ENCODE measurements at regions not wholly inside any gene's neighbourhood (a gene's known extent, or its start where the extent isn't known, plus 50 kb on each side); places are given as distances from the start of the nearest gene placed in this dataset.
"Not testable (repeated sequence)": the region's sequence is repeated elsewhere in the genome, so short reads cannot be mapped to it uniquely, and the experiment has no call there.

DNA sequence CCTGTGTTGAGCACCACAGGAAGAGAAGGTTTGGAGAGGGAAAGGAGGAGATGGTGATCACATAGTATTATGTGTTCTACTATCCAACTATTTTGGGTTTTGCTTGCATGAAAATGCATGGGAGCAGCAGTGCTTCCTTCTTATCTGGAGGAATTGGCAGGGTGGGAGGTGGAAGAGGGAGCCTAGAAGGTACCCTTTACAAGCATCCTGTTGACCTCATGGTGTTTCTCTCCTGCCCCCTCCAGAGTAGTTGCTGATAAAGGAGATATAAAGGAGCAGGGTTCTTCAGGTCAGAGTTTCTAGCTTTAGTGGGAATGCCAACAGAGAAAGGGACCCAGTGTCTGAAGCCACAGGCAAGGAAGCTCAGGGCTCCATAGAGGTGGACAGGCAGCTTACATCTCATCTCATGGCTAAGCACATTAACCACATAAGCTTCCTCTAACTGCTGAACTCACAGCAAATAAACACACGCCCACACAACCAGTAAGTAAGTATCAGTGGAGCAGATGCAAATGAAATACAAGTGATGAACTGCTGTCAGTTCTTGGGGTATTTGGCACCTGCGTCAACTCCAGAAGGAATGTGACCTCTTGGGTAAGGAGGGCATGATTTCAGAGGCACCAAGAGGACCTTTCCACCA is 174.2 kb upstream of the SLC38A2 start:
- FAIRE-seq, result no peak

DNA sequence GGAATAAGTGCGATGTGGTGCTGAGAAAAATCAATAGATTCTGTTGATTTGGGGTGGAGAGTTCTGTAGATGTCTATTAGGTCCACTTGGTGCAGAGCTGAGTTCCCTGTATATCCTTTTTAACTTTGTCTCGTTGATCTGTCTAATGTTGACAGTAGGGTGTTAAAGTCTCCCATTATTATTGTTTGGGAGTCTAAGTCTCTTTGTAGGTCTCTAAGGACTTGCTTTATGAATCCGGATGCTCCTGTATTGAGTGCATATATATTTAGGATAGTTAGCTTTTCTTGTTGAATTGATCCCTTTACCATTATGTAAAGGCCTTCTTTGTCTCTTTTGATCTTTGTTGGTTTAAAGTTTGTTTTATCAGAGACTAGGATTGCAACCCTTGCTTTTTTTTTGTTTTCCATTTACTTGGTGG is 170.8 kb upstream of the SLC38A2 start:
- not testable (repeated sequence) for FAIRE-seq

DNA sequence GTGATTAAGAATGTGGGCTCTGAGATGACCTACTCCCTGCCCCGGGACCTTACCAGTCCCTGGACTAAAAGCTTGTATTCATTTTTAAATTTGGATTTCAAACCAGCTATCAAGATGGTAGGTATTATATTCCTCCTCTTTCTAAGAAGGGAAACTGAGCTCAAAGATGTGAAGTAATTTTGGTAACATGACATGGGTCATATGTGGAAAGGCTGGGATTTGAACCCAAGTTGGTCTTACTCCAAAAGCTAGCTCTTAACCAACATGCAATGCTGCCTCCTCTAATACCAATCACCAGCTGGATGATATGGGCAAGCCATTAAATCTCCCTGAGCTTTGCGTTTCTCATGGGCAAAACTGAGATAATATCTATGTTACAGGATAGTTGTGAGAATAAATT is 166.4 kb upstream of the SLC38A2 start:
- no peak for FAIRE-seq

DNA sequence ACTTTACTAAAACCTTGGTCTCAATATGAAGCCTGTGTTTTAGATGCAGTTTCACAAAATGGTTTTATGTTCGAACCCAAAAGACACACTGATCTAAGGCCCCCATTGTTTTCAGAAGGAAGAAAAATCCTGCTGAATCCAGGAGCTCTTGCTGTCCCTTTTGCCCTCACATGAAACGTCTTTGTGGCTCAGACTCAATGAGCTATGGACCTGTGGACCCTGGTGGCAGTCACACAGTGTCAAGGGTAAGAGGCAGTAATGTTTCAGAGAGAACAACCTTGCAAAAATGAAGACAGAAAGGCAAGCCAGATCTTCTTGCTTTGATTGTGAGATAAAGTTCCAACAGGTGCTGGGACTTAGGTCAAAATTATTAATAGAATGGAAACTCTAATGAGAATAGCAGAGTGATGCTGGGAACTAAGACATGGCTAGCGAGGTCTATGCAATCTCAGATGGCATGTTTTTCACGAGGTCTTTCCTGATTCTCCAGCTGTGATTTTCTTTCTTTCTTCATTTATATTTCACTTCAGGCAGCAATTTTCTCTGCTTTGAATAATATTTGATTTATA is 164.9 kb upstream of the SLC38A2 start:
- FAIRE-seq, result no peak

DNA sequence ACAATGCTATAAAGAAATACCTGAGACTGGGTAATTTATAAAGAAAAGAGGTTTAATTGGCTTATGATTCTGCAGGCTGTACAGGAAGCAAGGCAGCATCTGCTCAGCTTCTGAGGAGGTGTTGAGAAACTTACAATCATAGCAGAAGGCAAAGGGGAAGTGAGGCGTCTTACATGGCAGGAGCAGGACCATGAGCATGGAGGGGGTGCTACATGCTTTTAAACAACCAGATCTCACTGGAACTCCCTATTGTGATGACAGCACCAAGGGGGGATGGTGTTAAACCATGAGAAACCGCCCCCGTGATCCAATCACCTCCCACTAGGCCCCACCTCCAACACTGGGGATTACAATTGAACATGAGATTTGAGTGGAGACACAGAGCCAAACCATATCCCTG is 163.7 kb upstream of the SLC38A2 start:
- FAIRE-seq, result not testable (repeated sequence)

DNA sequence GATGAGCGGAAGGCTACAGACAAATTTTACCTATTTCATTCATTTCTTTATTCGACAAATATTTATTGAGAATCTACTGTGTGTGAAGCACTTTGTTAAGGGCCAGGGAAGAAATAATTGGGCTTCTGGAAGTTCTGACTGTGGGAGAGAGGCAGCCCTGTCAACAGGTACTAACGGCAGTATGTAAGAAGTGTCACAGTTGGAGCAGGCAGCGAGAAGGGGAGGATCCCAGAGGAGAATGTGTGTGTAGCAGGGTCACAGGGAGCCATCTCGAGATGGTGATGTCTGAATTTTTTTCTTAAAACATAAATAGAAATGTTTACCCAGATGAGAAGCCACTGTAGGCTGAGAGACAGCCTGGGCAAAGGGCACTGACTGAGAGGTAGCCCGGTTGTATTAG is 163.3 kb upstream of the SLC38A2 start:
- FAIRE-seq, result no peak

DNA sequence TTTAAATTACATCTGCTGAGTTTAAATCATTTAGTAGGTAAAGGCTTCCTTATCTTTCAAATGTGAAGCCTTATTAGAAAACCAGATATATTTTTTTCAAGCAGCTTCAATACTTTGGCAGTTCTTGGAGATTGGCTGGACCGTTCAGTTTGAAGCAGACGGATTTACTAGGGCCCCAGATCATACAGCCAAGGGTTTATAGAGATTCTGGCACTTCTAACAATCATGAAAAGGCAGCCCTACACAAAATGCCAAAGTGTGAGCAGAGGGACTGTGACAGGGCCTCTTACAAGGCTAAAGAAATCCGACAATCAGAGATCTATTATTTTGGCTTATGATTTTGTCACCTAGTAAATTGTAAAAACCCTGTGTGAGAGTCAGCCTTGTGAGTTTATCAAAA is 162.8 kb upstream of the SLC38A2 start:
- FAIRE-seq, result no peak

DNA sequence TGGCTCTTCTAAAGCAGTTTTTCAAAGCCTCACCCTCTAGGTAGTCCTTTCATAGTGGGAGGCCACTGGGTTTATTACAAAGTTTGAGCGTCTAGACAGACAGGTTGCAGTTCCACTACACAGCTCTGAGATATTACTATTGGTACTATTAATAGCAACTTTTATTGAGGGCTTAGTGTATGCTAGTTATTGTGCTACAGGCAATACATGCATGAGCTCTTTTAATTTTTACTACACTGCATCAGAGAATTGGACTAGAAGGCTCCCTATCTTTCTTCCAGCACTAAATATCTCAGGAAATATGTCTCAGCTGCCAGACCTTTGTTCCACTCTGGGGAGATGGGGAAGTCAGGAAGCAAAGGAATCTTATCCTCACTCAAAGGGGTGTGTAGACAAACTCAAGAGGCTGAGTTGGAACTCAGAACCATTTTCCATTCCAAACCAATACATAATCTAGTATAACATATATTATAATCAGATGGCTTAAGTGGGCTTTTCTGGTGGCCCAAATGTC is 161.8 kb upstream of the SLC38A2 start:
- no peak for FAIRE-seq

DNA sequence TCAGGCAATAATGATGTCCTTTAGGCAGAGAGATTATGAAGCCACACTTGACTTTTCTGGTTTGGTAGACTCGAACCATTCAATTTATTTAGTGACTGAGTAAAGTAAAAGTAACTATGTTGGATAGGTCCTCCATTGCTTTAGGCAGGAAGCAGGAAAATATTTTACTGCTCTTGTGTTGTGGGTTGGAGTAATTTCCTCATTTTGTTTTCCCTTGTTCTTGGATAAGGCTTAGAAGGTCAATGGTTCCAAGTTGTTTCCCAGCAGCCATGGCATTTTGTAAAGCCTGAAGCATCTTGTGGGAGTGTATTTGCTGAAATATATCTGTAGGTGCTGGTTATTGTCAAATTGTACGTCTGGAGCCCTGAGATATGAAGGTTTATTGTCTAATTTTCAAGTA is 161.2 kb upstream of the SLC38A2 start:
- FAIRE-seq, result no peak

DNA sequence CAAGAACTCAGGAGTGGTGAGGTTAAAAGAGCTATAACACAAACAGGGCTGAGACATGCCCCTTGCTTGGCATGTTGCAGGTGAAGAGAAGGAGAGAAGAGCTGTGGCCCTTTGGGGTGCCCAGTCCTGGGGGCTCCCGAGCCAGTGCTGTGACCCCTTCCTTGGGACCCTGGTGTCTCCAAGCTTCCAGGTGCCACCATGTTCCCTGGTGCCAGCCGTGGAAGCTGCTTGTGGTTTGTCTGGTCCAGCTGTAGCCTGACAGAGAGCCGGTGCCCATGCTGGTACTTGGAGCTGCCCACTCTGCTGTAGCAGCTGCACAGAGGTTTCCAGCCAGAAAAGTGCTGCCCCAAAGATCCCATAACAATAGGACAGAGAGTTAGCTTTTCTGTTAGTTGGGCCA is 159.2 kb upstream of the SLC38A2 start:
- FAIRE-seq, result no peak

DNA sequence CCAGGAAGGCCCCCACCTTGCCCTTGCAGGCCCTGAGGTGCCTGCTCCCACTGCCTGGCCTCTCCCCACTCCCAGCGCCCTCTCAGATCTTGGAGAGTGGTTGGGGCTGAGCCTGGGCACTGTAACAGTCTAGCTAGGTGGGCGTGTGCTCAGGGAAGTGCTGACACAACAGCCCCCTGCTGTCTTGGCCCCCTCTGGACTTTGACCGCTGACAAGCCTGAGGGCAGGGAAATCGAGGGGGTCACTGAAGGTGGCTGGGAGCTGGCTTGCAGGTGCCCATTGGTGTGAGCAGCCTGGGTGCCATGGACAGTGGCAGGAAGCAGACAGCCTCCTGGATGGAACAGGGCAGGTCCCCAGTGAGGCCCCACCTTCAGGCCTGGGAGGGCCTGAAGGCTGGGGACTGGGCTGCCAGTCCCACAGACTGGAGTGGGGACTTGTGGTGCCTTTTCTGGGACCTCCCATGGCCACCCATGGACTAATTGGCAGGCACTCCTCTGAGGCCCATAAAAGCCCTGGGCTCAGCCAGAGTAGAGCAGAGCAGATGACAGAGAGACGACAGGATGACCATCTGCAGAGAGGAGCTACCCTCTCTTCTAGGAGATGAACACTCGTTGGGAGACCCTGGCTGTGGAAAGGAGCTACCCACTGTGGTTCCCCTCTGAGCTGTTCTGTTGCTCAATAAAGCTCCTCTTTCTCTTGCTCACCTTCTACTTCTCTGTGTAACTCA is 158.6 kb upstream of the SLC38A2 start:
- no peak for FAIRE-seq

DNA sequence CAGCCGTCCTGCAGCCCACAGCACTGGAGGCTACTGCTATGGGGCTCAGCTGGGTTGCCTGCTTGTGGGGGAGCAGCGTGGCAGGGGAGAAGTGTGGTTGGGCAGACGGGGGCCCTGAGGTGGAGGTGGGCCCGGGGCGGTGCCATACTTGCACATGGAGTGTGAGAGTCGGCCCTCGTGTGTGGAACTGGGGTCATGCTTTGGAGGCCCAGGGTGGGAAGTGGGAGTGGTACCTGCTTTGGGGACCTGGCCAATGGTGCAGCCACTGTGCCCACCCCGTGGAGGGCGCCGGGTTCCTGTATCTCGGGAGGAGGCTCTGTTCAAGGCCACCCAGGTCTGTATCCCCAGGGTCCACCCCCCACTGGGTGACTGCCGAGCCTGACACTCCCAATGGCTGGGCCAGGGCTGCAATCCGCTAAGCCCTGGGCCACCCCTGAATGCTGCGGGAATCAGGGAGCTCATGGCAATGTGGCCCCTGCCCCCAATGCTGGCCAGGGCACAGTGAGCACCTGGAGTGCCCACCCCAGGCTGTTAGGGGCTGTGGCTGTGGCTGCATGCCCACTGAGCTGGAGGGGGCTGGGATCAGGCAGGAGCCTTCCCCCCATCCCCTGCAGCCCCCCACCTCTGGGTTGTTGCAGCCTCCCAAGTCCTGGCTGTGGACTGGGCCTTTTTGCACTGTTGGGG is 157.9 kb upstream of the SLC38A2 start:
- no peak for FAIRE-seq

DNA sequence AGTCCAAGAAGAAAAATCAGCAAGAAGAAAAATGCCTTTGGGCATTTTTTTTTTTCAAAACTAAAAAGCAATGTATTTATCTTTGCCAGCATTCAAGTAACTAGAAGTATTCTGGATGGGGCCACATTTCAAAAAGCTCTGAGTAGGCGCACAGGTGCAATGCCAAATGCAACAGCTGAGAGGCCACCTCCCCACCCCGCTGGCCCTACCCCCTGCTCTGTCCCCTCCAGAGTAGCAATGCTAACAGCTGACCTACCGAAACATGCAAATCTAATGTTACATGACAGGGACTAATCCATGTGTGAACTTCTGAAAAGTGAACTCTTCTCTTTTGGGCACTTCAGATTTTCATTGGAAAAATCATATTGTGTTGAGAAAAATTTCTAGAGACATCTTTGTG is 153.7 kb upstream of the SLC38A2 start:
- FAIRE-seq, result no peak

DNA sequence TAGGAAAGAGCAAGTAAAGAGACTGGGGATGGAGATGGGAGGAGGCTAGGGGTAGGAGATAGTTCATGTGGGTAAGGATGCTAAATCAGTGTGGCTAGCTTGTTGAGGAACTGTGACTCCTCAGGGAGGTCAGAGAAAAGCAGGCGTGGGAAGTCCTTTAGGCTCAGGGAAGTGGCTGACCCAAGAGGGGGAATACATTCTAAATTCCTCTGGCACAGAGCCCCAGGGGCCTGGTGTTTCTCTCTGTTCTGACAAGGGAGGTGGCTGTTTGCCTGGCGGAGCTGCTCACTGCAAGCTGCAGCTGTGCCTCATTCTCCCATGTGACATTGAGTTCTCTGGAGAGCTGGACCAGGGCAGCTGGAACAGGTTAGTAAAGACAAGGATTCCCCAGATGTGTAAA is 152.2 kb upstream of the SLC38A2 start:
- FAIRE-seq, result no peak

DNA sequence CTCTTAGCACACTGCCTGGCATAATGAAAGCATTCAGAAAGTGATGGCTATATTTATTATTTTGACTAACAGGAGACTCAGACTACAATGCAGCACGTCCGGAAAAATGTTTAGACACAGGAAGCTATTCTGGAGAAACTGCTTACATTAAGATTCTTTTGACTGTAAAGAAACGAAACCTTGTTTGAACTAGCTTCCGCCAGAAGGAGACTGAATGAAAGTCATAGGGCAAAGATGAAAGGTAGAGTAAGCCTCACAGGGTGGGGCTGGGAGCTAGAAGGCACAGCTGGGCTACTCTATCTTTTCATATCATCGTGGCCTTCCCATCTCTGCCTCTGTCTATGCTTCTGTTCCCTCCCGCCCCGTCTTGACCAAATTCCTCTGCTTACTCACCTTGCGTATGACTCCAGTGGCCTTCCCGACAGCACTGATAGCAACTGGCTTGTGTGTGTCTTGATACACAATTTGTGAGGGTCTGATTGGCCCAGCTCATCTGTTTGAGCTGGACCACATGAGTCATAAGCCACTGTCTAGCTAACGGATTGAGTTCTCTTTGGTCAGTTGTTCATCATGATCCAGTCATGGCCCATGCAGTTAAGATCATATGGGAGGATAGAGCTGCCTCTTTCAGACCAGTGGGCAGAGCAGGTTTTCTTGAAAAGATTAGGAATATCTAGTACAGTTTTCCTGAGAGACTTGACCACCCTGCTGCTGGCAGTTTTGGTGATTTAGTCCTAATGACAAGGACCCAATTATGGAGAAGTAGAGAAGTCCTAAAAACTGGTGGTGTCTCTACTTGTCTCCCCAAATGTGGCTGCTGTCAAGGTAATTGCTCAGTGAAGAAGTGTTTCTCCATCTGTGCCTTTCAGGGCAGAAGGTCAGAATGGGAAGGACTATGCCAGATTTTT is 151.5 kb upstream of the SLC38A2 start:
- no peak for FAIRE-seq

DNA sequence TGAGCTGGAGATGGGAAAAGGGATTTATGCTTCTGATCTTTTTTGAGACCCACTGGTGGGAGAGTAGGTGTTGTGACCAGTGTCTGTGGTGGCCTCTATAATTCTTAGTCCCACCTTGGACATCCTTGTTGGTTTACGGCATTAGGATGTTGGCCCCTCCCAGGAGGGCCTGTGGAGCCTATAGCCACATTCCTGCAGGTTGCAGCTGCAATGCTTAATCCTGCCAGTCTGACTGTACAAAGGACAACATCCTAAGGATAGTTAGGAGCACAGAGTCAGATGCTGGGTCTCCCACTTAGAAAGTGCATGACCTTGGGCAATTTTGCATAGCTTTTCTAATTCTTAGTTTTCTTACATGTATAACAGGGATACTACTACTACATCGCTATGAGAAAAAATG is 150.9 kb upstream of the SLC38A2 start:
- no peak for FAIRE-seq

DNA sequence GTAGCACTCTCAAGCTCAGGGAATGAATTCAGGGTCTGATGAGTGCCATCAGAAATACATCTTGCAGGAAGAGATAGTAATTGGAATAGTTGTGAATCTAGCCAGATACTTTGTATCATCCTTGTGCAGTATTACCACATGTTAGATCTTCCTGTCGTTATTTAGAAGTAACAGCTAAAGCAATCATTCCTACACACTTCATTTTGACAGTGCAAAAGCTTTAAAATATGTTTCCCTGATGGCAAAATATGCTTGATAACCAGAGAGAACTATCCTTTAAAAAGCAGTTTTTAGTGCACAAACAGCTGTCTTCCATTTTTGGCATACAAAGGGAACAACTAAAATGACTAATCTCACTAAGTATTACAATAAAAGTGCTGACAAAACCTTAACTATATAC is 149.5 kb upstream of the SLC38A2 start:
- no peak for FAIRE-seq

DNA sequence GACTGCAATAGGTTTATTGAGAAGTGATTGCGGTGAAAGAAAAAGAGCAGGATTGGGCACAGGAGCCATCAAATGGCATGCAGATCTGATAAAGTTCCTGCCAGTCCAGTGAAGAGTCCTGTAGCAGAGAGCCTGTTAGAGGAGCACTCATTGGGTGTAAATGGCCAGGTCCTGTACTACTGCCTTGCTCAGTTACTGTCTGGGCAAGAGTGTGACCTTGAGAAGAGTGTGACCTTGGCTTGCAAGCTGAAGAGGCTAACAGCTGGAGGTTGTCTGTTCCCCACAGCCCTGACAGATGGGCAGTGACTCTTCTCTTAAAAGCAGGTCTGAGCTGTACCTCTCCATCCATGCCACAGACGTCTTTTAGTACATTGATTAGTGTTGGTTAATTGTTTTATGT is 148.6 kb upstream of the SLC38A2 start:
- no peak for FAIRE-seq

DNA sequence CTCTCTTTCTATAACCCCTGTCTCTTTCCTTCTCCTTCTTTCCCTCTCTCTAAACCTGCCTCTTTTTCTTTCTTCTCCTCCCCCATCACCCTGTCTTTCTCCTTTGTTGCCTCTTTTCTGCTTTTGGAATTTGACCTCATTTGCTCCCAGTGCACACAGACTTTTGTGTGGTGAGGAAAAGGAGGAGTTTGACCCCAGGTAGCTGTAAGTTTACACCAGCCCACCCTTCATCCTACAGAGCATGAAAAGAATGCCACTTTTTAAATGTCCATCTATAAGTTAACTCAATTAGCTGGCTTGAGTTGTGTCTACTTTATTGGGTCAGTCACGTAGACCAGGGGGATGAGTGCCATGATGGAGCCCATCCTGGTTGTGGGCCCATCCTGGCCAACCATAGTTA is 146.8 kb upstream of the SLC38A2 start:
- FAIRE-seq, result no peak

DNA sequence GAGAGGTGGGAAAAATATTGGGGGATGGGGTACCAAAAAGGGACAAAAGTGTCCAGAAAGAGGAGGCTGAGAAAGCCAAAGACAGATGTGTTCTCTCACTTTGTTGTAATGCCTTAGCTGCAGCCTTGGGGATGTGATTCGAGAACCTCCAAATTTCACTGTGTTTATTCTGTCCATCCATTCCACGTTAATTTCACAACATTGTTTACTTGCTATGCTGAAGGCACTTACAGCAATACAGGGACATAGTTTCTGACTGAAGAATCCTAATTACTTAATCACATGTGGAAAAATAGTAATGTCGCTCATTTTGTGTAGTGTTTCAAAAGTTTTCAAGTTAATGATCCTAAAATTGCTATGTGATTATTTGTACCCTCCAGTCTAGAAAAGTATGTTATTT is 146.2 kb upstream of the SLC38A2 start:
- FAIRE-seq, result no peak

DNA sequence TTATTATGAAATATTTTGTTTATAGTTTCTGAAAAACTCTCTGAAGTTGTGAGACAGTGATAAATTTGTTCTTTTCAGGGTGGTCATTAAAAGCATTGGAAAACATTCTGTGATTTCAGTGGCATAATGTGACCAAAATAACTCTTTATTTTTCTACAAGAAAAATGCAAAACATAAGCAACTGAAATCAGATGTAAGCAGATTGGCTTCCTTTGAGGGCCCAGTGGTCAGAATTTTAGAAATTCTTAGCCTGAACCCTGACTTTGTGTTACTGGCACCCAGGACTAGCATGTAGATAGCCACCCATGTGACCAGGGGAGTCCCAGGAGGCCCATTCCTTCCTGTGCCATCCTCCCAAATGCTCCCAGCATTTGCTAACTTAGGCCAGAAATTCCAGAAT is 145.6 kb upstream of the SLC38A2 start:
- no peak for FAIRE-seq

DNA sequence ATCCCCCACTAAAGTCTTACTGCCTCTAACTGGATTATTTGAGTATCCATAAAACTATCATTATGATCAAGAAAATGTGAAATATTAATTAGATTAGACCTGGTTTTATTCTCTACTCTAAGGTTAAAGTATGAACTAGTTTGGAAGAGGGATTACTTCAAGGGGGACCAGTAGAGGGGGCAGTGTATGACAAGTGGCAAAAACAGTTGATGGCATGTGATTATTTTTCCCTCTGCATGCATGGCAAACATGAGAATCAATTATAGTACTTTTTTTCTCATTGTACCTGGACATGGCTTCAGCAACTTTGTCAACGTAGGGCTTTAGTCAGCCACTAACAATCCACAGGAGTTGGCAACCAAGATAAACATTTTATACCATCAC is 145.0 kb upstream of the SLC38A2 start:
- no peak for FAIRE-seq

All from G401.6 (cell line).